Stimulated activated CD8-positive, alpha-beta memory T cell treated with anti-CD3 and anti-CD28 coated beads, Interleukin-7, amount 100 ng/mL, for 48 hours (primary cell): ENCODE measurements at regions not wholly inside any gene's neighbourhood (a gene's known extent, or its start where the extent isn't known, plus 50 kb on each side); places are given as distances from the start of the nearest gene placed in this dataset.

Experiments
- DNase-seq, 2 donors: peaks; one replicate each; pipeline ENCODE4 v3.0.0-alpha.2; 2020; ENCODE audit warnings: low read depth in 1 of 2; ENCODE audit errors: extremely low read depth in 1 of 2

- DNase-seq = no peak
These were observed 578.7 kb upstream of the SEL1L start for GRCh38 chr14:82112210-82112839.

- DNase-seq = no peak
These were observed 579.4 kb upstream of the SEL1L start for GRCh38 chr14:82113007-82113406.

- DNase-seq = no peak
These were observed 580.1 kb upstream of the SEL1L start for GRCh38 chr14:82113710-82114109.

GRCh38 chr14:82116721-82117120 is 583.1 kb upstream of the SEL1L start:
- DNase-seq = no peak

GRCh38 chr14:82122655-82123054 is 589.0 kb upstream of the SEL1L start:
- DNase-seq = no peak

- no peak for DNase-seq
These were observed 590.9 kb upstream of the SEL1L start for GRCh38 chr14:82124511-82124910.

GRCh38 chr14:82126006-82126405 is 592.4 kb upstream of the SEL1L start:
- DNase-seq = no peak

GRCh38 chr14:82134411-82134810 is 600.8 kb upstream of the SEL1L start:
- no peak for DNase-seq

GRCh38 chr14:82138431-82138830 is 604.8 kb upstream of the SEL1L start:
- DNase-seq = no peak

- DNase-seq = no peak
These were observed 613.2 kb upstream of the SEL1L start for GRCh38 chr14:82146846-82147245.

- DNase-seq = no peak
These were observed 620.0 kb upstream of the SEL1L start for GRCh38 chr14:82153689-82154088.

- no peak for DNase-seq
These were observed 626.0 kb upstream of the SEL1L start for GRCh38 chr14:82159624-82160023.

- no peak for DNase-seq
These were observed 646.5 kb upstream of the SEL1L start for GRCh38 chr14:82180139-82180538.

GRCh38 chr14:82182646-82183045 is 649.0 kb upstream of the SEL1L start:
- DNase-seq = no peak

- no peak for DNase-seq
These were observed 657.1 kb upstream of the SEL1L start for GRCh38 chr14:82190742-82191141.

- DNase-seq = no peak
These were observed 658.7 kb upstream of the SEL1L start for GRCh38 chr14:82192387-82192786.

- no peak for DNase-seq
These were observed 689.6 kb upstream of the SEL1L start for GRCh38 chr14:82223276-82223675.

- no peak for DNase-seq
These were observed 691.0 kb upstream of the SEL1L start for GRCh38 chr14:82224610-82225009.

GRCh38 chr14:82230748-82231147 is 697.1 kb upstream of the SEL1L start:
- DNase-seq = no peak

GRCh38 chr14:82238649-82239048 is 705.0 kb upstream of the SEL1L start:
- no peak for DNase-seq

GRCh38 chr14:82239223-82239622 is 705.6 kb upstream of the SEL1L start:
- no peak for DNase-seq

GRCh38 chr14:82244791-82245190 is 711.1 kb upstream of the SEL1L start:
- DNase-seq = no peak

GRCh38 chr14:82251494-82251893 is 717.8 kb upstream of the SEL1L start:
- no peak for DNase-seq
